ENCODE measurements at regions not wholly inside any gene's neighbourhood (a gene's known extent, or its start where the extent isn't known, plus 50 kb on each side); places are given as distances from the start of the nearest gene placed in this dataset.

DNA sequence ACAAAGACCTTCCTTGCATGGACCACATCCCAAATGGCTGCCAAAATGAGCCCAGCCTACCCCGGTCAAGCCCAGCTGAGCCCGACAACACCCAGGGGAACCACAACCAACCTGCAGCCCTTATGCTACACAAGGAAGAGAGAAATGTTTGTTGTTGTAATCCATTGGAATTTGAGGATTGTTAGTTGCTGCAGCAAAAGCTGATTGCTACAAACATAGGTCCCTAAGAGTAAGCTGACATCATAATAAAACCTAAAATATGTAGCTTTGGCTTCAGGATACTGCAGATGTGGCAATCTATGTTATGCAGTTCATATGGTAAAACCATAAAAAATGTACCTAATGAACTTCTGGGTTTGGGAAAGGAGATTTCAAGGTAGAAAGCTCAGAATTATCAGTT, 65.5 kb upstream of the DNAH14 start:
- H3K79me2 ChIP-seq (ENCODE audit: insufficient read depth) = no peaks in the 10 kb centered on the region
- no peak overlapping the region for H2AFZ ChIP-seq (ENCODE audit: low read depth)
- TF ChIP-seq EP300 (IDR thresholded peaks at IDR 0.05; ENCODE audit: borderline replicate concordance in 1 of 2, low read depth in 1 of 2, low read length in 1 of 2) (no peak), TAF1 (IDR thresholded peaks at IDR 0.05; ENCODE audit: borderline replicate concordance, low read depth, low read length) (no peak), JUND (IDR thresholded peaks at IDR 0.05) (no peak), TCF12 (IDR thresholded peaks at IDR 0.05) (no peak)
- no peaks in the 10 kb centered on the region for H3K36me3 ChIP-seq (replicated peaks in 1 of 2; ENCODE audit: control insufficient read depth in 1 of 2, insufficient read depth in 2 of 2, low read length in 1 of 2)
- POLR2A ChIA-PET = no interaction called here
- H3K9ac ChIP-seq = no peak overlapping the region
- CTCF ChIA-PET = interaction anchor here (0.7 to 2.7 kb wide), 6 partner anchors 9 to 350 kb away, joined by 3 to 15 read pairs (median 5); no protein-coding TSS in a partner anchor
- no peak overlapping the region for H3K4me2 ChIP-seq
- no peaks in the 10 kb centered on the region for H3K9me2 ChIP-seq
- no peaks in the 10 kb centered on the region for H3K27me3 ChIP-seq (ENCODE audit: insufficient read depth)
- H4K20me1 ChIP-seq (ENCODE audit: insufficient read depth) = no peaks in the 10 kb centered on the region
- no peak overlapping the region for H3K4me3 ChIP-seq (ENCODE audit: low read depth in 2 of 2, low read length in 1 of 2)
- DNase-seq = no peak
- no peak overlapping the region for H3K27ac ChIP-seq (ENCODE audit: low read depth in 2 of 2, low read length in 1 of 2)
- H3K9me3 ChIP-seq = no peaks in the 10 kb centered on the region
- no peaks in the 10 kb centered on the region for H3F3A ChIP-seq (replicated peaks; ENCODE audit: insufficient read depth)
- no peaks in the 10 kb centered on the region for H3K4me1 ChIP-seq (ENCODE audit: control insufficient read depth in 1 of 2, insufficient read depth in 2 of 2, low read depth in 1 of 2, low read length in 1 of 2)
- 100% methylated on average over 1 of the region's 2 CpGs for WGBS (ENCODE audit: low lambda C conversion rate)

DNA sequence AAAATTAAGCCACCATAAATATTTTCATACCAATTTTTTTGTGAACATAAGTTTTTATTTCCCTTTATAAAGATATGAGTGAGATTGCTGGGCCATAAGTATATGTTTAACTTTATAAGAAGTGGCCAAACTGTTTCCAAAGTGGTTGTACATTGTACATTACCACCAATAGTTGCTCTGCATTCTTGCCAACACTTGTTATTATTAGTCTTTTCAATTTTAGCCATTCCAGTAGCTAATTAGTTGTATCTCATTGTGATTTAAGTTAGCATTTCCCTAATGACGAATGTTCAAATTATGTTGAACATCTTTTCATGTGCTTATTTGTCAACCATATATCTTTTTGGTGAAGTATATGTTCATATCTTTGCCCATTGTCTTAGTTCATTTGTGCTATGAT, 64.0 kb upstream of the DNAH14 start:
- ChIA-PET CTCF (no interaction called here), POLR2A (no interaction called here)
- no peak overlapping the region for H3K4me3 ChIP-seq (ENCODE audit: low read depth in 2 of 2, low read length in 1 of 2)
- no peaks in the 10 kb centered on the region for H3K9me2 ChIP-seq
- H3K9ac ChIP-seq = no peak overlapping the region
- no peak overlapping the region for H3K4me2 ChIP-seq
- no peaks in the 10 kb centered on the region for H3K79me2 ChIP-seq (ENCODE audit: insufficient read depth)
- 5% methylated on average over 1 of the region's 1 CpG for WGBS (ENCODE audit: low lambda C conversion rate)
- TF ChIP-seq FOXJ3 (CRISPR knock-in tag; IDR thresholded peaks at IDR 0.05) = no peak
- no peak for TF ChIP-seq MEF2A (IDR thresholded peaks at IDR 0.05; ENCODE audit: borderline replicate concordance, low read depth)
- no peaks in the 10 kb centered on the region for H3K4me1 ChIP-seq (ENCODE audit: control insufficient read depth in 1 of 2, insufficient read depth in 2 of 2, low read depth in 1 of 2, low read length in 1 of 2)
- no peaks in the 10 kb centered on the region for H3K27me3 ChIP-seq (ENCODE audit: insufficient read depth)
- H3K9me3 ChIP-seq = no peaks in the 10 kb centered on the region
- H2AFZ ChIP-seq (ENCODE audit: low read depth) = no peak overlapping the region
- no peak overlapping the region for H3K27ac ChIP-seq (ENCODE audit: low read depth in 2 of 2, low read length in 1 of 2)
- DNase-seq = no peak
- no peaks in the 10 kb centered on the region for H3K36me3 ChIP-seq (replicated peaks in 1 of 2; ENCODE audit: control insufficient read depth in 1 of 2, insufficient read depth in 2 of 2, low read length in 1 of 2)
- H4K20me1 ChIP-seq (ENCODE audit: insufficient read depth) = no peaks in the 10 kb centered on the region
- H3F3A ChIP-seq (replicated peaks; ENCODE audit: insufficient read depth) = no peaks in the 10 kb centered on the region

DNA sequence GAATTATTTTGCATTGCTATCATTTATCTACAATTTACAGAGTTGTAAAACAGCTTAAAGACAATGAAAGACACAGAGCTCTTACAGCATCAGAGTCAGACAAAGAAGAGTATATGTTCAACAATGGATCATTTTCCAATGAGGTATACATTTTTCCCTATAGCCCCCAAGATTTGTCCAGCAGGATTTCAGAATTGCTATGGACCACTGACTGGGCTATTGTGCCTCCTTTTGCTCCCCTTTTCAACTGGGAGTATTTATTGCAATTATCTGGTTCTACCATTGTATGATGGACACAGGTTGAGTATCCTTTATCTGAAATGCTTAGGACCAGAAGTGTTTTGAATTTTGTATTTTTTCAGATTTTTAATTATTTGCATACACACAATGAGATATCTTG, 62.5 kb upstream of the DNAH14 start:
- H3K27me3 ChIP-seq (ENCODE audit: insufficient read depth) = no peaks in the 10 kb centered on the region
- no peaks in the 10 kb centered on the region for H4K20me1 ChIP-seq (ENCODE audit: insufficient read depth)
- no peak overlapping the region for H2AFZ ChIP-seq (ENCODE audit: low read depth)
- peak overlapping the region in 1 of 2 experiments; percentile 51; a peak in 1 of 4 replicates for H3K27ac ChIP-seq (ENCODE audit: low read depth in 2 of 2, low read length in 1 of 2)
- no peaks in the 10 kb centered on the region for H3F3A ChIP-seq (replicated peaks; ENCODE audit: insufficient read depth)
- ChIA-PET CTCF (no interaction called here), POLR2A (no interaction called here)
- TF ChIP-seq CHD2 (IDR thresholded peaks at IDR 0.05; ENCODE audit: low read length, partially characterized antibody) (no peak), YY1 (IDR thresholded peaks at IDR 0.05; ENCODE audit: low read depth) (no peak), RCOR1 (IDR thresholded peaks at IDR 0.05; ENCODE audit: low read length) (no peak)
- TF ChIP-seq, protein P1, sequence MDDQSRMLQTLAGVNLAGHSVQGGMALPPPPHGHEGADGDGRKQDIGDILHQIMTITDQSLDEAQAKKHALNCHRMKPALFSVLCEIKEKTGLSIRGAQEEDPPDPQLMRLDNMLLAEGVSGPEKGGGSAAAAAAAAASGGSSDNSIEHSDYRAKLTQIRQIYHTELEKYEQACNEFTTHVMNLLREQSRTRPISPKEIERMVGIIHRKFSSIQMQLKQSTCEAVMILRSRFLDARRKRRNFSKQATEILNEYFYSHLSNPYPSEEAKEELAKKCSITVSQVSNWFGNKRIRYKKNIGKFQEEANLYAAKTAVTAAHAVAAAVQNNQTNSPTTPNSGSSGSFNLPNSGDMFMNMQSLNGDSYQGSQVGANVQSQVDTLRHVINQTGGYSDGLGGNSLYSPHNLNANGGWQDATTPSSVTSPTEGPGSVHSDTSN (IDR thresholded peaks at IDR 0.05) = no peak
- H3K4me3 ChIP-seq (ENCODE audit: low read depth in 2 of 2, low read length in 1 of 2) = no peak overlapping the region
- no peaks in the 10 kb centered on the region for H3K4me1 ChIP-seq (ENCODE audit: control insufficient read depth in 1 of 2, insufficient read depth in 2 of 2, low read depth in 1 of 2, low read length in 1 of 2)
- no peak overlapping the region for H3K4me2 ChIP-seq
- no peaks in the 10 kb centered on the region for H3K79me2 ChIP-seq (ENCODE audit: insufficient read depth)
- H3K36me3 ChIP-seq (replicated peaks in 1 of 2; ENCODE audit: control insufficient read depth in 1 of 2, insufficient read depth in 2 of 2, low read length in 1 of 2) = no peaks in the 10 kb centered on the region
- no peak for DNase-seq
- H3K9me3 ChIP-seq = no peaks in the 10 kb centered on the region
- no peak overlapping the region for H3K9ac ChIP-seq
- no peaks in the 10 kb centered on the region for H3K9me2 ChIP-seq

Measured in SK-N-SH (cell line).